Upper lobe of left lung (tissue), 6 donors: ENCODE measurements at regions not wholly inside any gene's neighbourhood (a gene's known extent, or its start where the extent isn't known, plus 50 kb on each side); places are given as distances from the start of the nearest gene placed in this dataset.

Source experiments
- ATAC-seq, 2 donors: fragments of 200-7000 bp; cut with Tn5 transposase; one replicate each; pipeline ENCODE4 v1.9.1; 2022; ENCODE audit warnings: mild to moderate bottlenecking in 2 of 2, moderate library complexity in 2 of 2; ENCODE audit not compliant: low FRiP score in 2 of 2
- DNase-seq, 2 donors: peaks; one replicate each; pipeline ENCODE4 v3.0.0-alpha.2; 2019 to 2020
- H3K27ac ChIP-seq, 4 donors: fragments of 200-600 bp; sonication (generic); one replicate each; pipeline ENCODE4 v1.5.1; 2016 to 2019
- H3K27me3 ChIP-seq, 4 donors: fragments of 200-600 bp; sonication (generic); one replicate each; pipeline ENCODE4 v1.5.1; 2017 to 2019
- H3K36me3 ChIP-seq, 4 donors: fragments of 200-600 bp; sonication (generic); one replicate each; pipeline ENCODE4 v1.5.1; 2016 to 2019
- H3K4me1 ChIP-seq, 4 donors: fragments of 200-600 bp; sonication (generic); one replicate each; pipeline ENCODE4 v1.5.1; 2018 to 2019
- H3K4me3 ChIP-seq, 4 donors: fragments of 200-600 bp; sonication (generic); one replicate each; pipeline ENCODE4 v1.5.1; 2017 to 2019; ENCODE audit warnings: mild to moderate bottlenecking in 2 of 4, moderate library complexity in 1 of 4
- H3K9me3 ChIP-seq, 4 donors: fragments of 200-600 bp; sonication (generic); one replicate each; pipeline ENCODE4 v1.5.1; 2018 to 2019
- CTCF ChIP-seq, 6 experiments: fragments of 450-650 bp in 4 of 6; fragments of 200-600 bp in 2 of 6; sonication (generic) in 2 of 6; IDR thresholded peaks; one replicate each; pipeline ENCODE4 v1.5.1; 2016 to 2019; ENCODE audit warnings: antibody characterized with exemption in 6 of 6
- EP300 ChIP-seq, 4 donors: sonication (generic); formaldehyde crosslinking; IDR thresholded peaks; one replicate each; pipeline ENCODE4 v1.5.1; 2017; ENCODE audit warnings: antibody characterized with exemption in 4 of 4, control low read depth in 2 of 4
- POLR2A ChIP-seq, 4 donors: fragments of 450-650 bp; IDR thresholded peaks; one replicate each; pipeline ENCODE4 v1.5.1; 2016 to 2017; ENCODE audit warnings: antibody characterized with exemption in 4 of 4, mild to moderate bottlenecking in 2 of 4
- POLR2AphosphoS5 ChIP-seq, 2 donors: sonication (generic); formaldehyde crosslinking; IDR thresholded peaks; one replicate each; pipeline ENCODE4 v1.5.1; 2017; ENCODE audit warnings: antibody characterized with exemption in 2 of 2
- WGBS, 2 donors: methylation state at CpG; one replicate each; pipeline ENCODE4 v1.1.5; 2017 to 2018; 5-methylcytosine and 5-hydroxymethylcytosine counted together
- donor health status: DM: no; HTN: no; CAD: no; lungs with moderate emphysema.
- donor health status: DM: no; HTN: yes; CAD: no; lungs with severe emphysema.

- H3K4me1 ChIP-seq = no peaks in the 10 kb centered on the region
- WGBS, 2 donors = 91 to 98% methylated on average over 1 of the region's 1 CpG
- no peaks in the 10 kb centered on the region for H3K36me3 ChIP-seq
- no peak for ATAC-seq
- DNase-seq = no peak
- H3K4me3 ChIP-seq = no peak overlapping the region
- no peak for TF ChIP-seq POLR2AphosphoS5 (IDR thresholded peaks at IDR 0.05)
- no peak for TF ChIP-seq EP300 (IDR thresholded peaks at IDR 0.05)
- TF ChIP-seq POLR2A (IDR thresholded peaks at IDR 0.05) = no peak
- H3K27ac ChIP-seq = no peak overlapping the region
- no peaks in the 10 kb centered on the region for H3K27me3 ChIP-seq
- H3K9me3 ChIP-seq = no peaks in the 10 kb centered on the region
Measured at GRCh38 chr3:117349566-117349965, 640.0 kb downstream of the TUSC7 start.

- no peaks in the 10 kb centered on the region for H3K36me3 ChIP-seq
- H3K27ac ChIP-seq = no peak overlapping the region
- H3K4me1 ChIP-seq = no peaks in the 10 kb centered on the region
- ATAC-seq (no peak), DNase-seq (no peak)
- H3K4me3 ChIP-seq = no peak overlapping the region
- H3K27me3 ChIP-seq = no peaks in the 10 kb centered on the region
- 44 to 55% methylated on average over 3 of the region's 3 CpGs for WGBS, 2 donors
- TF ChIP-seq CTCF (IDR thresholded peaks at IDR 0.05) (no peak), EP300 (IDR thresholded peaks at IDR 0.05) (no peak), POLR2A (IDR thresholded peaks at IDR 0.05) (no peak), POLR2AphosphoS5 (IDR thresholded peaks at IDR 0.05) (no peak)
- no peaks in the 10 kb centered on the region for H3K9me3 ChIP-seq
Measured at GRCh38 chr3:117350371-117350770, 640.8 kb downstream of the TUSC7 start.

GRCh38 chr3:117355566-117355965 lies 646.0 kb downstream of the TUSC7 start:
- ATAC-seq (peak in 1 of 2 donors; percentile 46), DNase-seq (no peak)
- no peaks in the 10 kb centered on the region for H3K27me3 ChIP-seq
- WGBS, 2 donors = 61 to 80% methylated on average over 4 of the region's 4 CpGs
- H3K4me3 ChIP-seq = no peak overlapping the region
- no peaks in the 10 kb centered on the region for H3K36me3 ChIP-seq
- no peak overlapping the region for H3K27ac ChIP-seq
- no peaks in the 10 kb centered on the region for H3K9me3 ChIP-seq
- TF ChIP-seq POLR2AphosphoS5 (IDR thresholded peaks at IDR 0.05) (no peak), CTCF (IDR thresholded peaks at IDR 0.05) (peak in 3 of 6 experiments; percentile 19 to 44 (median 38))
- H3K4me1 ChIP-seq = no peaks in the 10 kb centered on the region

GRCh38 chr3:117356091-117356705 lies 646.6 kb downstream of the TUSC7 start:
- no peak overlapping the region for H3K27ac ChIP-seq
- H3K9me3 ChIP-seq = no peaks in the 10 kb centered on the region
- no peaks in the 10 kb centered on the region for H3K27me3 ChIP-seq
- no peak for TF ChIP-seq POLR2AphosphoS5 (IDR thresholded peaks at IDR 0.05)
- TF ChIP-seq EP300 (IDR thresholded peaks at IDR 0.05) = no peak
- no peak for TF ChIP-seq CTCF (IDR thresholded peaks at IDR 0.05)
- no peak overlapping the region for H3K4me3 ChIP-seq
- H3K36me3 ChIP-seq = no peaks in the 10 kb centered on the region
- no peaks in the 10 kb centered on the region for H3K4me1 ChIP-seq
- ATAC-seq = no peak
- 55 to 61% methylated on average over 4 of the region's 4 CpGs for WGBS, 2 donors
- no peak for DNase-seq

GRCh38 chr3:117358717-117359314 lies 649.2 kb downstream of the TUSC7 start:
- Histone ChIP-seq H3K27ac (no peak overlapping the region), H3K36me3 (no peaks in the 10 kb centered on the region), H3K9me3 (no peaks in the 10 kb centered on the region), H3K4me1 (no peaks in the 10 kb centered on the region), H3K27me3 (no peaks in the 10 kb centered on the region), H3K4me3 (no peak overlapping the region)
- ATAC-seq (no peak), DNase-seq (peak in 1 of 2 donors; percentile 8)
- no peak for TF ChIP-seq POLR2AphosphoS5 (IDR thresholded peaks at IDR 0.05)
- TF ChIP-seq CTCF (IDR thresholded peaks at IDR 0.05) = no peak
- TF ChIP-seq POLR2A (IDR thresholded peaks at IDR 0.05) = no peak
- TF ChIP-seq EP300 (IDR thresholded peaks at IDR 0.05) = no peak
- 92 to 97% methylated on average over 9 to 10 of the region's 10 CpGs for WGBS, 2 donors
